Activated naive CD8-positive, alpha-beta T cell treated with anti-CD3 and anti-CD28 coated beads, Interleukin-2, amount 50 U/mL, for 16 hours (primary cell): ENCODE measurements at regions not wholly inside any gene's neighbourhood (a gene's known extent, or its start where the extent isn't known, plus 50 kb on each side); places are given as distances from the start of the nearest gene placed in this dataset.

Source experiments
- DNase-seq: peaks from one replicate; pipeline ENCODE4 v3.0.0-alpha.2; 2020; ENCODE audit warnings: low read depth, low spot score

DNA sequence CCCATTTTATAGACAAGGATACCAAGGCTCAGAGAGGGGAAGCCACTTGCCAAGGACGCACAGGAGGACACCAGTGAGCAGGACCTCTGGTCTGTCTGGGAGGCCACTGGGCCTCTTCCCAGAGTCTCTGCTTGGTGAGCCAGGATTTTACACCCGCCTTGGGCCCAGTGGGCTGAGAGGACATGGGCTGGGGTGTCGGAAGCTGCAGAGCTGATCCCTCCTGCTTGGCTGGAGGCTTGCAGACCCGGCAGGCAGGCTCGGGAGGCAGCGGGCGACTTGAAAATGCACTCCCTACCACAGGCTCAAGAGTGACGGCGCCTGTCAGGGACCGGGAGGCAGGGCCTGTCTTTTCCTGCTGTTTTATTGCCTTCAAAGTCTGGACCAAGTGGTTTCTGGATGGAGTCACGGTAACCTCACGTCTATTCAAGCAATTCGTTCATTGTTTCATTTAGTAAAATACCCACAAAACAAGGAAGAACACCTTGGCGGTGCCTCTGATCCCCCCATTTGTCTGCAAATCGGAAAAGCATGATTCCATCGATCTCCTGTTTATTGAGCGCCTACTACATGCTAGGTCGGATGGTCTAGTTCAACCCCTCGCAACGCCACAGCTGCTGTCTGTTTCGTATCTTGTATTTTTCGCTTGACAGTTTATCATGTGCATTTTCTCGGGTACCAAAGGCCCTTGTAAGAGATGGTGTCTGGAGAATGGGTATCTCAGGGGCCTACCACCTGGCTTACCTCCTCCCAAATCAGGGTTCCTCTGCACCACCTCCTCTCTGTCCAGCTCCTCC lies 108.1 kb upstream of the IER5L start:
- DNase-seq: no peak

DNA sequence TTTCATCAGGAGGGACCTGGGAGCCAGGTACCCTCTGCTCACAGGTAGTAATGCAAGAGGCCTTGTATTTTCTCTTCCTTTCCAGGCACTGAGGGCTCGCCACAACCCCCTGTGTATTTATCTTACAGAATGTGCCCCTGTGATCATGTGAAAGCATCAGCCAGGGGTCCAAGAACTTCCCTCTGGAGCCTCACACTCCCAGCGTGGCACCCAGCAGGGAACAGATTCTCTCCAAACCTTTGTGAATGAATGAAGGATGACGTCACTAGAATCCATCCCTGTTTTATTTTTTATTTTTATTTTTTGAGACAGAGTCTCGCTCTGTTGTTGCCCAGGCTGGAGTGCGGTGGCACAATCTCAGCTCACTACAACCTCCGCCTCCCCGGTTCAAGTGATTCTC lies 107.3 kb upstream of the IER5L start:
- DNase-seq: no peak

DNA sequence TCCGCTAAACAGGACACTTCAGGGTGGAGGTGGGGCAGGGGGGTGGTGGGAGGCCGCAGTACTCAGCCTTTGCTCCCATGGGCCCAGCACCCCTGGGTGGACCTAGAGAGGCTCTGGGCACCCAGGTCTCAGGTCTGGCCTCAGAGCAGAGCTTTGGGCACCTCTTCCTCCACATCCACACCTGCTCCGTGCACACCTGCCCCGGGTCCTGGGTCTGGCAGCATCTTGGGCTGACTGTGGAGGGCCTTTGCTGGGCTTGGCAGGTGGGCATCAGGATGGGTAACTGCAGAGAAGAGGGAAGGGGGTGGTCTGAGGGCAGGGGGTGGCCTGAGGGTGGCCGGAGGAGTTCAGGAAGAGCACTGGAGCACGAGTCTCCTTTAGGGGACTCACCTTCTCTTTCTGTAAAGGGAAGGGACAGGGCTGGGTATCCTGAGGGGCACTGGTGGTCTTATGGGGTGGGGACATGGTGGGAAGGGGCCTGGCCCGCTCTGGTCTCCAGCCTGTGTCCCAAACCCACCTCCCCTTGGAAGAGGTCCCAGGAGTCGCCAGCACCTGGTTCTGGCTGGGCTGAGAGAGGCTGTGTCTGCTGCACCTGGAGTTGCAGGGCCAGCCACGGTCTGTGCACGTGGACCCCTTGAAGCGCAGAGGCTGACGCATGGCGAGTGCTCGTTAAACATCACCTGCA lies 106.7 kb upstream of the IER5L start:
- DNase-seq: no peak

DNA sequence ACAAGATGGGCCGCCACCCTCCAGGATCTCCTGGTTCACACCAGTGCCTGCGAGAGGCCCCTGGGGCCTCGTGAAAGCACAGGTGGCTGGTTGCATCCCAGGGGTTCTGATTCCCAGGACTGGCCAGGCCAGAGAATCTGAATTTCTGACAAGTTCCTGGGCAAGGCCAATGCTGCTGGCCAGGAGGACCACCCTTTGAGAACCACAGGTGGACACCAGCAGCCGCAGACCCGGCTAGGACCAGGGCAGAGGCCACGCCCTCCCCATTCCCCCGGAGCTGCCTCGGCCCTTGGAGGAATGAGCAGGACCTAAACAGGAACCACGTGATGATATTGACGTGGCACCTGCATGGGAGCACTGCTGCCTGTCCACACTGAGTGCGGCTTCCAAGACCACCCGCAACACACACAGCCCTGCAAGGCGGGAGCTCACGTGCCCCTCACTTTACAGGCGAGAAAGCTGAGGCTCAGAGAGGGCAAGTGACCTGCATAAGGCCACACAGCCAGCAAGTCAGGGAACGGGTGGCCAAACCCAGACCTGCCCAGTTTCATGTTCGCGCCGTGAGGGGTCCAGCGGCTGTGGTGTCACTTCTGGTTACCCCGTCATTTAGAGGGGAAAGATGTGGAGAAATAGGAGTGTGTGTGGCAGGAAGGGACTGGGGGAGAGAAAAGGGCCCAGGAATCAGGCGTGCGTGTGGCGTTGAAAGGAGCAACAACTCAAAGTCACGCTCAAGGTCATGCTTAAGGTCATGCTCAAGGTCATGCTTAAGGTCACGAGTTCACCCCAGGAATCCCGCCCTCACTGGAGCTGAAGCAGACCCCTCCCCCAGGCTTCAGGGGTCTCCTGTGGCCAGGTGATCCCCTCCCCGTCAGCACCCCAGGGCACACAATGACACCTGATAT lies 105.9 kb upstream of the IER5L start:
- DNase-seq: no peak

DNA sequence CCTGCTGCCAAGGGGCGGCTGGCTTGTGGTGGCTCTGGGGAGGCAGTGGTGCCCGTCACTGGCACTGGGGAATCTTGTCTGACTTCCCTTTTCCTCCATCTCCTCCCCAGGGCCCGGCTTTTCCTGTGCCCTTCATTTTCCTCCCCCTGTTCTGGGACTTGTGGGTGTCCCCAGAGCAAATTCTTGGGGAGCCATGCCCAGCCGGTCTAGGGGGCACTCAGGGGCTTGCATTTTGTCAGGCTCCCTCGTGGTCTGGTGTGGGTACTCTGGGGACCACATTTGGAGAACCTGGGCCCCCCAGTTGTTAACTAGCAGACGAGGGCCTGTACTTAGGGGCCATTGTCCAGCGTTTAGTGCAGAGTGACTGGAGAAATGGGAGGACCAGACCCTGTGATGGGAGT lies 105.2 kb upstream of the IER5L start:
- no peak for DNase-seq

DNA sequence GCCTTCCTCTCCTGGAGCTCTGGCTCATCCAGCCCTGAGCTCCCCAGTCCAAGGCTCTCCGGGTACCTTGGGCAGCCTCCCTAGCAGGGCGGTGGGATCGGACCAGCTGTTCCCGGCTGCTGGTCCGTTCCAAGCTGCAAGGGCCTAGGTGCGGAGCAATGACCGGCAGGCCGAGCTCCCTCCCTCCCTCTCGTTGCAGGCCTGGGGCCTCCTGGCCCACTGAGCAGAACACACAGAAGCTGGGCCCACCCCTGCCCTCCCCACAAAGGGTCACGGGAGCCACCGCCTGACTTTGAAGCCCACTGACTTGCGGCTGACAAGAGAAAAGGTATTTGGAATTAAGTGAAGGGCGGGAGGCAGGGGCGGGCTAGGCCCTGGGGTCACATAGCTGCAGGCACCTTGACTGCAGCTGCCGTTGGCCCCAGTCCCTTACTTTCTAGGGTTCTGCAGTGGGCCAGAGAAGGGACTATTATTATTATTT lies 104.7 kb upstream of the IER5L start:
- DNase-seq: no peak

DNA sequence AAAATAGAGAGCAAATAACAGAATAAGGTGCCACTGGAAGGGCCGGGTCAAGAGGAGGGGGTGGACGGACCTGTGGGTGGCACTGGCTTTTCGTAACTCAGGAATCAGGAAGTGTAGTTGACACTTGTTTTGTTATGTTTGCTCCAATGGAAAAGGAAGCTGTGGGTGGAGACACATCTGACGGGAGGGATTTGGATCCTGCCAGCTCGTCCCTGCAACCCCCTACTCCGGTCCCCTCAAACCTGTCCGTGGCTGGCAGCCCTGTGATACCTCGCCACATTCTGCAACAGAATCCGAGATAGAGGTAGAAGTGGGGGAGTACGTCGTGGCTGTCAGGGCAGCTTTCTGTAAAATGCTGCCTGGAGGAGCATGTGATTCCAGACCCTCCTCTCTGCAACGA lies 104.2 kb upstream of the IER5L start:
- no peak for DNase-seq

DNA sequence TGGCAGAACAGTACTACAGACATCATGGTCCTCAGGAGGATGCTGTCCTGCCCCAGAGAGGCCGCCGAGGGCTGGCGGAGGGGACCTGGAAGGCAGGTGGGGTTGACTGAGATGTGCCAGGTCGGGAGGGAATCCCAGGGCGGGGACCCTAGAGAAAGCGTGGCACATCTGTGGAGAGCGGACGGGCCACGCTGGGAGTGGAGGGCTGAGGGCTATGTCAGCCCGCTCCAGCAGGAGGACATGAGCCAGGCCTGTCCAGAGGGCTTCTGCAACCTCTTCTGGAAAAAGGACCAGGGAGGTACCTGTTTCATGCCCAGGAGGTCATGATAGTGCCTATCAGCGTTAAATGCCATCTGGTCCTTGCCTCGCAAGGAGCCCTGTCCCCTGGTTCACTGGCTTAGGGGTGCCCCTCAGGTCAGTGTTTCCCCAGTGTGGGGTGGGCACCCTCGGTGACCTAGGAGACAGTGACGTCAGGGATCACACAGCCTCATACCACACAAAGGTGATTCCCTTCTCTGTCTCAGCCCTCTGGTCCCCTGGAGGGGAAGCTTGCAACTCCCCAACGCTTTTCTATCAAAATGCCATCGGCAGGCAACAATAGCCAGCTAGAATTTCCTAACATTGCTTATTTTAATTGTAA lies 103.6 kb upstream of the IER5L start:
- DNase-seq: no peak

DNA sequence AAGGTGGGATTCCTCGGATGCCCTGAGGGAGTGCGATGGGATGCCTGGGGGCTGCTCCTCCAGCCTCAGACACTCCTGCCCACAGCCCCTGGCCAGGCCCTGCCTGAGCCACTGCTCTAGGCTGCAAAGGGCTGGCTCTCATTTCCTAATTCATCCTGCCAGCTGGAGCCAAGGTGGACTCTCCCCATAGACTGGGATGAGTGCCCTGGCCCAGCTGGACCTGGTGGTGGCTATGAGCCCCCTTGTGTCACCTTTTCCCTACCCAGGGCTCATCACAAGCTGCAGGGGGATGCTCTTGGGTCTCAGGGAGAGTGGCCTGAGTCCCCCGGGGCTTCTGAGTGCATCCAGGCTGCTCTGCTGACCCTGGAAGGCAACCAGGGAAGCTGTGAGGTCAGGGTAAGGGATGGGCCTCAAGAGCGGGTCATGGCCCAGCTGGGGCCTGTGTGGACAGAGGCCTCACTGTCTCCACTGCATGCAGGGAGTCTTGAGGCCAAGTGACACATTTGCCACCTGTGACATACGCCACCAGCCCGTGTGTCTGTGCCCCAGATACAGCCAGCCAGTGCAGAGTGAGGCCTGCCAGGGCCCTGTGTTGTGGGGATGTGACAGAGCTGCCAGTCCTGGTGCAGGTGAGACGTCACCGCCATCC lies 102.7 kb upstream of the IER5L start:
- no peak for DNase-seq

DNA sequence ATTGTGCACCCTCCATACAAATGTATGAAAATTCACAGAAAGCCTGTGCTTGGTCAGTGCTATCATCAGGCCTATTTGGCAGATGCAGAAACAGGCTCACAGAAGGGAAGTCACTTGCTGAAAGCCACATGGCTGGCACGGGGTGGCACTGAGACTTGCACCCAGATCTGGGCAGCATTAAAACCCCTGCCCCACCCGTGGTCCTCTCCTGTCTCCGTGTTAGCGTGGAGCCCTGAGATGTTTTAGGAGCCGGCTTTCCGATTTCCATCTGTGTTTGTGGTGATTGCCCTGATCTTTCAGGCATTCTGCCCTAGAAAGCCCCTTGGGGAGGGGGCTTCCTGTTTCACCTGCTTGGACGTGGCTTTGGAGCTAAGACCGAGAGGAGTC lies 102.2 kb upstream of the IER5L start:
- DNase-seq: no peak

DNA sequence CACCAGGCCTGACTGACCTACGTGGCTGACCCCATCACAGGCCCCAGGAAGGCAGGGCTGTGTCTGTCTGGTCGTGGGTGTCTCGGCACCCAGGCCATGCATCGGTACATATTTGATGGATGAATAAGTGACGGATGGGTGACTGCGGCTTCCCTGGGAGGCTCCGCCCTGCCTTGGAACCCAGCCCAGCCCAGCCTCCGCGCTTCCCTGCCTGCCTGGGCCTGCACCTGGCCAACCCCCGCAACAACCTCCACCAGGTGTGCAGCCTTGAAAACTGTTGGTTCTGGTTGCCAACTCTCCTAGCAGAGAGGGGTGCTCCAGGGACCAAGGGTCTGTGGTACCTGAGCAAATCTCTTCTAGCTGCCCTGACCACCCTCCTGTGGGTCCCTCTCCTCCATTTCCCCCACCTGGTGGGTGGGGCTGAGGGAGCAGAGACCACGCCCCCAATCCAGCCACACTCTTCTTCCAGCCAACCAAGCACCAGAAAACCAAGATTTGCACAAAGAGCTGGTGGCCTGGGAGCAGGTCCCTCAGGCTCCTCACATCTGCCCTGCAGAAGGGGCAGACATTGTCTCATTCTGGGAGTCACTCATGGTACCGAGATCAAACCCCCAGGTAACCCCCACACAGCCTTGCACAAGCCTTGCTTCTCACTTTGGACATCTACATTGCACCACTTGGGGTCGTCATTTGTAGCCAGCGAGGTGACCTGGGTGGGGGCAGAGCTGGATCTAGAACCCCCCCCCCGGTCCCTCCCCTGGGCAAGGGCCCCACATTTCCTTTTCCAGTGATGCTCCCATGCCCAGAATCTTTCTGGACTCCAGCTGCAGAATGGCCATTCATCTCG lies 100.6 kb upstream of the IER5L start:
- no peak for DNase-seq

DNA sequence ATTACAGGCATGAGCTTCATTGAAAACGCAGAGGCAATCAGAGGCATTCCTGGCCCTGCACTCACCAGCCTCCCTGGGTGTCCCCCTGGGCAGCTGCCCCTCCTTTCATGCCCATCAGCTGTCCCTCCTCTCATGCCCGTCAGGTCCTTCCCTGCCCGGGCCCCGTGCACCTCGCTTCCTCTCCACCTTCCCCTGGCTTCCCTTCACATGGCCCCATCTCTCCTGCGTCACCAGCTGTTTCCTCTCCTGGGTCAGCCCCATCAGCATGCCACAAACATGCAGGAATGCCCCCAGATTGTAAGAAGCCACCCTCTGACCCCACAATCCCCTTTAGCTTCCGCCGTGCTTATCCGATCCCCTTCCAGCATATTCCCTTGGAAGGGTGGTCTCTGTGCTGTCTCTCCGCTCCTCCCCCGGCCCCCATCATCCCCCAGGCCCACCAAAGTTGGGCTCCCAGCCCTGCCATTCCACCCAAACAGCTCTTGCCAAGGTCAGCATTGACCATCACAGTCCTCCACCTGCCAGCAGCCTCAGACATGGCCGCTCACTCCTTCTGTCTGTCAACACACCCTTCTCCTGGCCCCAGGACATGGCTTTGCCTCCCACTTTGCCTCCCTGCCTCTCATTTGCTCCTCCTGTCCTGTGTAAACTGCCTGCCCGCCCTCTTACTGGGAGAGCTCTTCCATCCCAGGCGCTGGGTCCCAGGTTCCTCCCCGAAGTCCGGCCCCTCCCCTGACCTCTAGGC lies 98.6 kb upstream of the IER5L start:
- DNase-seq: no peak

DNA sequence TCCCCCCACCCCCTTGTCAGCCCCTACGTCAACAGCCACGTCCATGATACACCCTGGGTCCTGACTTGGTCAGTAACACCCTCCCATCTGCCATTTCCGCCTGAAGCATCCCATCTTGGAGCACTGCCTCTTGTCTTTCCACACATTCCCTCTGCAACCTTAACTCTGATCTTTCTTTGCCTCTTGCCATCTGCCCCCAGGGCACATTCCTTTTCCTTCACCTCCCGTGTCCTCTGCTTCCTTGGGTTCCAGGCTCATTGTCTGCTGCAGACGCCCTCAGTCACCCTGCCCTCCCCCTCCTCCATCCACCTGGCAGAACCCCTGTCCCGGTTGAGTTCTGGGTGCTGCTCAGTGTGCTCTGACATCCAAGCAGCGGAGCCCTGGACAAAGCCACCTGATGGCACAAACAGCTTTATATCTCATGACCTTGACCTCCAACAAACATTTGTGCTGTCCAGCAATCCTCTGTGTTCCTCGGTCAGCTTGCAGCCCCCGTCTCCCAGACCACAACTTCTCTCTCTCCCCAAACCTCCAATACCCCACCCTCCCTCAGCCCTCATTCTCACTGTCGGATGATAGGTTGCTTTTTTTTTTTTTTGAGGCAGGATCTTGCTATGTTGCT lies 97.7 kb upstream of the IER5L start:
- no peak for DNase-seq

DNA sequence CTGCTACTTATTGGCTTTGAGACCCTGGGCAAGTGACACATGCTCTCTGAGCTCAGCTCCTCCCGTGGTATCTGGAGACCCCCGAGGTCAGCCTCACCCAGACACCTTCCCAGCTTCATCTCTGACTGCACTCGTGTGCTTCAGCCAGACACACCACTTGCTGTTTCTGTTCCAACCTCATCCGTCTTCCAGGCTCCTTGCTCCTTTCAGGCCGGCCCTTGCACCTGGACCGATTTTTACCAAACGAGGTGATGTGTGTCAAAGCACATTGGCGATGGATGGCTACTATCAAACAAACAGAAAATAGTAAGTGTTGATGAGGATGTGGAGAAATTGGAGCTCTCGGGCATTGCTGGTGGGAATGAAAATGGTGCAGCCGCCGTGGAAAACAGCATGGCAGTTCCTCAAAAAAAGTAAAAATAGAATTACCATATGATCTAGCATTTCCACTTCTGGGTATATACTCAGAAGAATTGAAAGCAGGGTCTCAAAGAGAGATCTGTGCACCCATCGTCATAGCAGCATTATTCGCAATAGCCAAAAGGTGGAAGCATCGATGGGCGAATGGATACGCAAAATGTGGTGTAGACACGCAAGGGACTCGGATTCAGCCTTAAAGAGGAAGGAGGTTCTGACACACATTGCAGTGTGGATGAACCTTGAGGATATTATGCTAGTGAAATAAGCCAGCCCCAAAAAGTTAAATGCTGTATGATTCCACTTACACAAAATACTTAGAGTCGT lies 96.1 kb upstream of the IER5L start:
- no peak for DNase-seq

DNA sequence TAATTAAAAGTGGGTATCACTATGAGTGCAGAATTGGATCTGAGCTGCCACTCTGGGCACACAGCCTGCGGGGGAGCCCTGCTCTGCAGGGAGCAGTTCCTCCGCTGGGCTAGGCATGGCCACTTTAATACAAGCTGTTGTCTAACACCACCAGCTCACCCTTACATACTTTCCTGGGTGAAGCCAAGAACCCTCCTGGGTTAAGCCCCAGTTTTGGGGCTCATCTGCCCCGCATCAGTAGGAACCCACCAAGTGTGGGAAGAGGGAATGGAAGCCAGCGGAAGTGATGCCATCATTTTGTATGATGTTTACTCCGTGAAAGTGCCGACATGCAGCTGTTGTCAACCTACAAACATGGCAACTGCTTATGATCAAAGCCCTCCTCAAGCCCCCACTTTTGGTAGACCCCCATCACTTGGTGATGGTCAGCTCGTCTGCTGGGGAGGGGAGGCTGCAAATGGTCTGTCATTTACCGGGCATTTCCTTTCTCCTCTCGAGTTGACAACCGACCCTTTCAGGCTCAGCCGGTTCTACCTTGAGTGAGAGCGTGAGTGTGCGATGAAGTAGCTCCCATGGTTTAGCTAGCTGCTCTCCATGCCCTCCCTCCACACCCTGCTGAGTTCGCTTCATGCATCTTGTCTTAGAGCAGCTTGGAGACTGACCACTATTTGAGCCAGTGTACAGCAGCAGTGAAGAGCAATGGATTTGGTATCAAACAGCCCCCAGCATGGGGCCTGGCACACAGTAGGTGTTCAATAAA lies 95.3 kb upstream of the IER5L start:
- DNase-seq: no peak

DNA sequence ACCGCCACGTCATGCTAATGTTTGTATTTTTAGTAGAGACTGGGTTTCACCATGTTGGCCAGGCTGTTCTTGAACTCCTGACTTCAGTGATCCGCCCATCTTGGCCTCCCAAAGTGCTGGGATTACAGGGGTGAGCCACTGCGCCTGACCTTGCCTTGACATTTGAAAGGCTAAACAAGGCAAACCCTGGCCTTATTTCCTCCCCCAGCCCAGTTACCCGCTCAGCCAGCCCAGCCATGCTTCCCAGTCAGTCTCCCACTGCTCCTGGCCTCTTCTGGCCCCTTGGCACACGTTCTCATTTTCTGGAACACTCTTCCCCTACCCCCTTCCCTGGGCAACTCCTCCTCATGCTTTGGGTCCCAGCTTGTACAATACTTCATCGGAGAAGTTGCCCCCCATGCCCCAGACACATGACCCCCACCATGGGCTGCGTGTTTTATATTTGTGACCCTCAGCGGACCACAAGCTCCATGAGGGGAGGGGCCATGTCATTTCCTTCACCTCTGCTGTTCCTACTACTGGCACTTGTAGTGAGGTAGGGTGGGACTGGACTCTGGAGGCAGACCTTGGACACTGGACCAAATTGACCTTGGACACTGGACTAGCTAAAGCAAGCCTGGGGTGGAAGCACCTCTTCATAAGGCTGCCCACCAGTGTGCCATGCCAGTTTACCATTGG lies 94.4 kb upstream of the IER5L start:
- DNase-seq: no peak

DNA sequence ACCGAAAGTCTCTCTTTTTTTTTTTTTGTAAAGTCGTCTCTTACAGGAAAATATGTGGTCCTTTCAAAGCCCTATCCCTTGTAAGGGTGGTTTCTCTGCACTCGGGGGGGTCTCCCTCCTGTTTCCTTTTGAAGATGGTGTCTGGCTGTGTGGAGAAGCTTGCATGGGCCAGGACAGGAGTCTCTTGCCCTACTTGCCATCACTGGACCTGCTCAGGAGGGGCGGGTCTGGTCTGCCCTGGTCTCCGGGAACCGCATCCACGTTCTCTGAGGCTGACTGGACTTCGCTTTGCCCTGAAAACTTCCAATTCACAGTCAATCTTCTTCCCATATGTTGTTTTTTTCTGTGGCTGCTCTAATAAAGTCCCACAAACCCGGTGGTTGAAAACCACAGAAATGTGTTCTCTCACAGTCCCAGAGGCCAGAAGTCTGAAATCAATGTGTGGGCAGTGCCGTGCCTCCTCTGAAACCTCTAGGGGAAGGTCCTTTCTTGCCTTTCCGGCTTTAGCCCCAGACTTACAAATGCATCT lies 92.9 kb upstream of the IER5L start:
- no peak for DNase-seq
